Activated T-helper 1 cell treated with Interleukin-2 at 50 U/mL for 16 hours (primary cell): ENCODE measurements at regions not wholly inside any gene's neighbourhood (a gene's known extent, or its start where the extent isn't known, plus 50 kb on each side); places are given as distances from the start of the nearest gene placed in this dataset.
"Not testable (repeated sequence)": the region's sequence is repeated elsewhere in the genome, so short reads cannot be mapped to it uniquely, and the experiment has no call there.

ENCODE experiments used
- DNase-seq: peaks from one replicate; pipeline ENCODE4 v3.0.0-alpha.2; 2020; ENCODE audit warnings: low read depth

DNA sequence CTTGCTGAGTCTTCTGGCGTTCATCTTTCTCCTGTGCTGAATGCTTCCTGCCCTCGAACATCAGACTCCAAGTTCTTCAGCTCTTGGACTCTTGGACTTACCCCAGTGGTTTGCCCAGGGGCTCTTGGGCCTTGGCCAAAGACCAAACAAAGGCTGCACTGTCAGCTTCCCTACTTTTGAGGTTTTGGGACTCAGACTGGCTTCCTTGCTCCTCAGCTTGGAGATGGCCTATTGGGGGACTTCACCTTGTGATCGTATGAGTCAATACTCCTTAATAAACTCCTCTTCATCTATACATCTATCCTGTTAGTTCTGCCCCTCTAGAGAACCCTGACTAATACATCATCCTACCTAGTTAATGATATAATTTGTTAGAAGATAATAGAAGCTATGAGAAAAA lies 415.4 kb downstream of the TMEM38B start:
- not testable (repeated sequence) for DNase-seq

- DNase-seq, result no peak
Observed at GRCh38 chr9:106110483-106110882, 416.1 kb downstream of the TMEM38B start.

- no peak for DNase-seq
Observed at GRCh38 chr9:106111039-106111730, 416.8 kb downstream of the TMEM38B start.

DNA sequence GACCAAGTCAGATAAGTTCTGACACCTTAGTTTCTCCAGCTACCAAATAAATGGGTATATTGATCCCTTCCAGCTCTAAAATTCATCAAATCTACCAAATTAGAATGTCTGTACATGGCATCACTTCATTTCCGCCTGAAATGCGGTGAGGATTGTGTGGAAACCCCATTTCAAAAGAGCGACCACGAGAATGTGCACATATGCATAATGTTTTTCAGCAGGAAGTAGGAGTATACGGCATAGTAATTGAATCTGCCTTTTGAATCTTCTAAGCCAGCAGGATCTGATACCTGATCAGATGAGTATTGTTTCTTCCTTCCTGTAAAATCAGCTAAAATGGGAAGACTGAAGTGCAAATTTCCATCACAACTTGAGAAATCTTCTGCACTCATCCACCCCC lies 418.6 kb downstream of the TMEM38B start:
- no peak for DNase-seq

- no peak for DNase-seq
Observed at GRCh38 chr9:106119176-106119575, 424.8 kb downstream of the TMEM38B start.

DNA sequence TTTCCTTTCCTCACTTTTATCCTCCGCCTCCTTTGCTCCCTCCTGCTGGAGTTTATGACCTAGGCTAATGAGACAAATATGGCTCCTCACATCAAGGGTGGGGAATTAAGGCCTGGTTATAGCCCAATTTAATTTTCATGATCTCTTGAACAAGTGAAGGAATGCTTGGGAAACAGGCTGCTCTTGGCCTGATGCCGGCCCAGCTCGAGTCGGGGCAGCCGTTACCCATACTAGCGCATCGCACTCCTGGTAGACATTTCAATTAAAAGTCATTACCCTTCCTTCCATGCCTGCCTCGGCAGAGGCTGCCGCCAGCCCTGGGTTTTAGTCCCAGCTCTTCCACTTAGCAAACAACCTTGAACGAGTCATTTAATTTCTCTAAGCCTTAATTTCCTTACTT lies 425.7 kb downstream of the TMEM38B start:
- no peak for DNase-seq

DNA sequence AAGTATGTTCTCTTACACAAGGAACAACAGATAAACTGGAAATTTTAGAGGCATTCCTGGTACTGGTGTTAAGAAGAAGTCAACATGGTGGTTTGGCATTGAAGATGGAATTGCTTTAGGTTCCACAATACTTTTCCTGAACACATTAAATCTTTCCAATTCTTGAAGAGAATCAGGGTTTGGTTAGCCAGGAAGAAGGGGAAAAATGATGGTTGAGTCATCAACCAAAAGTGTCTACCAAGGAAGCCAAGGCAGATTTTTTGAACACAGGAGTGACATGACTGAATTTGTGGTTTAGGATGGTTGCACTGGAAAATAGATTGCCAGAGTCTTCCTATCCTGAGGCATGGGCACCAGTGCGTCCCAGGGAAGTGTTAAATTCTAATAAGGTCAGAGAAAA lies 433.4 kb downstream of the TMEM38B start:
- no peak for DNase-seq

GRCh38 chr9:106130374-106130773 lies 436.0 kb downstream of the TMEM38B start:
- DNase-seq, result no peak

DNA sequence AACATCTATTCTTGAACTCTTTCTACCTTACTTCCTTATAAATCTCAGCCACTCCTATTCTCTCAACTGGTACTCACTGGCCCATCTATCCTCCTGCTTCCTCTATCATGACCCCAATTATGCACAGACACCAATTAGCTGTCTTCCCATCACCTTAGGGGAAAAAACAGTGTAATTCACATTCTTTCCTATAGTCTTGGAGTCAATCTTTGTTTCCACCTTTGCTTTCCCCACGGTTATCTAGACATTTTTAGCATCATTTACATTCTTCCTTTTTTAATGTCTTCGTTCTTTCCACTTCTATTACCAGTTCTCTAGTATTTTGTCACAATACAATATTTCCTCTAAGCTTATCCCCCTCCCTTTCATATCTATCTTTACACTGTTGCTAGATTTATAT lies 449.4 kb downstream of the TMEM38B start:
- DNase-seq, result no peak

DNA sequence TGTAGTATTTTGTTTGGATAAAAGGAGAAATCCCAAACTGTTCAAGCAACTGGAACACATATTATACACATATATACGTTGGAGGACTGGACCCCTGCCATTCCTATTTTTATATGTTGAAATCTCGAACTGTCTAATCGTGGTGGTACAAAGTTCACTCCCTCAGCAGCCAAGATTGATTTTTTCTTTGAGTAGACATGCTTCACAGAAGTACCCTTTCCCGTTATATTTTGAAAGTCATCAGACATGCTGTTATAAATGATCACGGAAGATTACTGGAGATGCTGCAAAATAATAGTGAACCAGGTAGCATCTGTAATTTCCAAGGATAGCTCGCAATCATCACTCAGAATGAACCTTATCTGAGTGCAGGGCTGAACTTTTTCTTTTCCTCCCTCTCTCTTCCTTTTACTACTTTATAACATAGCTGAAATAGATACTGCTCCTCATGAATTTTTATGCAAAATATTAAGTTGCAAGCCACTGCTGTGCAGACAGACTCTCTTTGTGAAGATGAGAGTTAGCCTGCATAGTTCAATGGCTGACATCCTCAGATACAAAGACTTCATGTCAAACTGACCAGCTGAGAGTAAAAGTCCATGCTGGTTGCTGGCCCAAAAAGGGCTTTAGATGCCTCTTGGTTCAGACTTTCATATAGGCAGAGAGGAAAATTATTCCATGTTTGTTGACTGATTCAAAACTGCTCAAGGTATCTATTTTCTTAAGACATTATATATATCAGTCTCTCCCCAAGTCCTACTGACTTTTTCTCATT lies 451.9 kb downstream of the TMEM38B start:
- DNase-seq, result no peak

- no peak for DNase-seq
Observed at GRCh38 chr9:106146886-106147285, 452.5 kb downstream of the TMEM38B start.

GRCh38 chr9:106149956-106150355 lies 455.6 kb downstream of the TMEM38B start:
- no peak for DNase-seq

DNA sequence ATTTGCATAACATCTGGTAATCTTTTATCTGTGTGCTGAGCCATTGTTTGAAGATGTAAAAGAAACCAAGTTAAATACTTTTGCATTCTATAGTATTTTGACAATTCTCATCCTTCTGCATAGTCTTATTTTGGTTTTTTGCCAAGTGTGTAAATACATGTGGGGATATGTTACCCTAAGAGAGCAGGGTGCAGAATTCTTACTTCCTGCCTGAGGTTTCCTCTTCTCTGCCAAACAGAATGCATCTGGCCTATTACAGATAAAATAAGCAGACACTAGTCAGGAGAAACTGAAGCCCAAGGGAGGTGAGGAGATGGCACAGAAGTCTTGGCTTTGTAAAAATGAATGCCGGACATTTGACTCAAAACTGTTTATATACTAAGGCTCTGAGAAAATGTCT lies 462.1 kb downstream of the TMEM38B start:
- DNase-seq, result no peak

- DNase-seq, result no peak
Observed at GRCh38 chr9:106172265-106172664, 477.9 kb downstream of the TMEM38B start.

- DNase-seq, result no peak
Observed at GRCh38 chr9:106174346-106174745, 480.0 kb downstream of the TMEM38B start.

DNA sequence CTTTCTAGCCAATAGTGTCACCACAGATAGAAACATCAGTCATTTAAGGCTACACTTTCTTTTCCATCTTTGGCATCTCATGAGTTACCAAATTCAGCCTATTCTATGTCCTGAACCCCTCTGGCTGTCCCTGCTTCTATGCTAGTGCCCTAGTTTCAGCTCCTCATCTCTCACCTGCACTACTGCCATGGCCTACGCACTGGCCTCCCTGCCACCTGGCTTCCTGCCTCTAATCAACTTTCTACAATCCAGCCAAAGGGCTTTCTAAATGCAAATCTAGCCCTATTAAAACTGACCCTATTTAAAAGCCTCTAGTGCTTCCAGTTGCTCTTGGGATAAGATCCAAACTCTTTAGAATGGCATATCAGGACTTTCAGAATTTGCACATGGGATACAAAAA lies 482.9 kb downstream of the TMEM38B start:
- no peak for DNase-seq

- no peak for DNase-seq
Observed at GRCh38 chr9:106179191-106179590, 484.9 kb downstream of the TMEM38B start.

DNA sequence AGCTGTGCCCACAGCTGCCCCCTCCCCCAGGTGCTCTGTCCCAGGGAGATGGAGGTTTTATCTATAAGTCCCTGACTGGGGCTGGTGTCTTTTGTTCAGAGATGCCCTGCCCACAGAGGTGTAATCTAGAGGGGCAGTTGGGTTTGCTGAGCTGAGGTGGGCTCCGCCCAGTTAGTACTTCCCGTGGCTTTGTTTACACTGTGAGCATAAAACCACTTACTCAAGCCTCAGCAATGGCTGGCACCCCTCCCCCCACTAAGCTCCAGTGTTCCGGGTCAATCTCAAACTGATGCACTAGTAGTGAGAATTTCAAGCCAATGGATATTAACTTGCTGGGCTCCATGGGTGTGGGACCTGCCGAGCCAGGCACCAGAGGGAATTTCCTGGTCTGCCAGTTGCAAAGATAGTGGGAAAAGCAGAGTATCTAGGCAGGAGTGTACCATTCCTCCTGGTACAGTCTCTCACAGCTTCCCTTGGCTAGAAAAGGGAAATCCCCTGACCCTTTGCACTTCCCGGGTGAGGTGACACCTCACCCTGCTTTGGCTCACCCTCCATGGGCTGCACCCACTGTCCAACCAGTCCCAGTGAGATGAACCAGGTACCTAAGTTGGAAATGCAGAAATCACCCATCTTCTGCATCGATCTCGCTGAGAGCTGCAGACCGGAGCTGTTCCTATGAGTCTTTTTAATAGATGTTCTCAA lies 509.6 kb downstream of the TMEM38B start:
- DNase-seq, result not testable (repeated sequence)

DNA sequence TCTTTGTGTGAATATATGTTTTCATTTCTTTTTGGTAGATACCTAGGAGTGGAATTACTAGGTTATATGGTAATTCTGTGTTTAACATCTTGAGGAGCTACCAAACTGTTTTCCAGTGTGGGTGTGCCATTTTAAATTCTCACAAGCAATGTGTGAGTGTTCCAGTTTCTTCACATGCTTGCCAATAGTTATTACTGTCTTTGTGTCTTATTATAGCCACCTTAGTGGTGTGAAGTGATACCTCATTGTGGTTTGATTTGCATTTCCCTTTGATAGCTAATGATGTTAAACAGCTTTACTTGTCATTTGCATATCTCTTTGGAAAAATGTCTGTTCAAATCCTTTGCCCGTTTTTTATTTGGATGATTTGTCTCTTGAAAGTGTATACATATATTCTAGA lies 513.0 kb downstream of the TMEM38B start:
- no peak for DNase-seq

DNA sequence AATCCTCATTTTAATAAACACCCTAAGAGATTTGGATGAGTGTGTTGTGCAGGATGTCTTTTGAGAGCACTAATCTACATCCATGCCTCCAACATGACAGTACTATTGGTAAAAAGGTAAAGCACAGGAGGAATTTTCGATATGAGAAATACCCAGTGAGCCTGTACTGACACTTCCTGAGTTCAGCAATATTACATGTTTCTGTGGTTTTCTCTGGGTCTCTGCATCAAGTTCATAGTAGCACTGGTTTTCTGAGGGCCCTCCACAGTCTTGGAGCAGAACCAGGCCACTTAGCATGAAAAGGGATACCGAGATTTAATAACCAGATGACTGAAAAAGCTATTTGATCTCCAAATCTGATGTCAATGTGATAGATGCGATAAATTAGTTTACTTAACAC lies 524.1 kb downstream of the TMEM38B start:
- no peak for DNase-seq

GRCh38 chr9:106218854-106219253 lies 524.5 kb downstream of the TMEM38B start:
- DNase-seq, result no peak

GRCh38 chr9:106220415-106220814 lies 526.1 kb downstream of the TMEM38B start:
- DNase-seq, result no peak

DNA sequence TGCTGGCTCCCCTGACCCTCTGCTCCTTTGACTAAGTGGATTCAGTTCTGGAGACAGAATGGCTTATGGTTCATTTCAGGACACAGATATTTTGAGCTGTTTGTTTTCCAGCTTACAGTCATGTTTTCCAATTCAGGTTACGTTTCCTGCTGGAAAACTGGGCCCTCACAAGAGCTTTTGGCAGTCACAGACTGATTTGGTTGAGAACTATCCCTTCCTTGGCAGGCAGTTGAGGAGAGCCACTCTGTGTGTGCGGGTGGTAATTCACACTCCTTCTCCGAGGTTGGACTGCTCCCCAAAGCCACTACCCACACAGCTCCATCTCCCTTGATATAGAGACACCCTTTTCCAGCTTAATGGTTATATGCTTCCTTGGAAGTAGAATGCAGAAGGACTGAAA lies 534.5 kb downstream of the TMEM38B start:
- DNase-seq, result no peak
